PC-3 (cell line): ENCODE measurements at regions not wholly inside any gene's neighbourhood (a gene's known extent, or its start where the extent isn't known, plus 50 kb on each side); places are given as distances from the start of the nearest gene placed in this dataset.

Experiments used
- EZH2 ChIP-seq: fragments of 300-600 bp; sonication (generic); IDR thresholded peaks from one replicate; pipeline ENCODE4 v1.6.1; 2017; ENCODE audit warnings: antibody characterized with exemption, mild to moderate bottlenecking, low read length; ENCODE audit not compliant: unreplicated experiment
- EZH2phosphoT487 ChIP-seq: fragments of 300-600 bp; sonication (generic); IDR thresholded peaks from 2 replicates; pipeline ENCODE4 v1.6.1; 2018; ENCODE audit warnings: mild to moderate bottlenecking, antibody characterized with exemption, low read length, borderline replicate concordance
- TF ChIP-seq, protein P1 (sequence below): fragments of 300-600 bp; sonication (generic); conservative IDR thresholded peaks from 2 replicates; pipeline ENCODE4 v1.5.1; 2017; ENCODE audit warnings: antibody characterized with exemption, low read depth, mild to moderate bottlenecking, low read length

DNA sequence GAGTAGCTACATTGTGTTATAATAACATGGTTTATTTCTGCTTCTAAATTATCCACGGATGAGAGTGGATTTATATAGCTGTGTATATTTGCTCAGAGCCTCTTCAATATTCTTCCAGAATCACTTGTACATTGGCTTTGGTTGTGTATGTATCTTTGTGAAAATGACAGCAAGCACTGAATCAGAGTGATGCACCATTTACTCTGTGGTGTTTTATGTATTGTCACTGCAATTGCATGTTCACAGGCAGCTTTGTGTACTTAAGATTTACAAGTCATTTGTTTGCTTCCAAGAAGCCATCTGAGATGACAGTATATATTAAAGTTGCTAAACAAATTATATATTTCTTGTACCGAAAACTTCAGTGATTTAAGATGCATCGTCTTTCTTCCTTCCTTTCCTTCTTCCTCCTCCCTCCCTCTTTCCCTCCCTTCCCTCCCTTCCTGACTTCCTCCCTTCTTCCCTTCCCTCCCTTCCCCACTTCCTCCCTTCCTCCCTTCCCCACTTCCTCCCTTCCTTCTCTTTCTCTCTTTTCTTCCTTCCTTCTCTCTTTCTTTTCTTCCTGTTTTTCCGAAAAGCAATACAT is 362.3 kb upstream of the GOLIM4 start:
- TF ChIP-seq, protein P1, sequence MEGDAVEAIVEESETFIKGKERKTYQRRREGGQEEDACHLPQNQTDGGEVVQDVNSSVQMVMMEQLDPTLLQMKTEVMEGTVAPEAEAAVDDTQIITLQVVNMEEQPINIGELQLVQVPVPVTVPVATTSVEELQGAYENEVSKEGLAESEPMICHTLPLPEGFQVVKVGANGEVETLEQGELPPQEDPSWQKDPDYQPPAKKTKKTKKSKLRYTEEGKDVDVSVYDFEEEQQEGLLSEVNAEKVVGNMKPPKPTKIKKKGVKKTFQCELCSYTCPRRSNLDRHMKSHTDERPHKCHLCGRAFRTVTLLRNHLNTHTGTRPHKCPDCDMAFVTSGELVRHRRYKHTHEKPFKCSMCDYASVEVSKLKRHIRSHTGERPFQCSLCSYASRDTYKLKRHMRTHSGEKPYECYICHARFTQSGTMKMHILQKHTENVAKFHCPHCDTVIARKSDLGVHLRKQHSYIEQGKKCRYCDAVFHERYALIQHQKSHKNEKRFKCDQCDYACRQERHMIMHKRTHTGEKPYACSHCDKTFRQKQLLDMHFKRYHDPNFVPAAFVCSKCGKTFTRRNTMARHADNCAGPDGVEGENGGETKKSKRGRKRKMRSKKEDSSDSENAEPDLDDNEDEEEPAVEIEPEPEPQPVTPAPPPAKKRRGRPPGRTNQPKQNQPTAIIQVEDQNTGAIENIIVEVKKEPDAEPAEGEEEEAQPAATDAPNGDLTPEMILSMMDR: no peak
- TF ChIP-seq EZH2phosphoT487 (no peak), EZH2 (no peak)
